H9 (cell line): ENCODE measurements at regions not wholly inside any gene's neighbourhood (a gene's known extent, or its start where the extent isn't known, plus 50 kb on each side); places are given as distances from the start of the nearest gene placed in this dataset.

Experiments
- DNase-seq: peaks from one replicate; pipeline ENCODE4 v3.0.0-alpha.2; 2017
- H2AFZ ChIP-seq: one replicate; pipeline ENCODE4 v1.6.1; 2013; ENCODE audit warnings: mild to moderate bottlenecking, low read length, control low read depth, moderate library complexity
- H2AK5ac ChIP-seq: 2 replicates; pipeline ENCODE4 v1.6.1; 2013; ENCODE audit warnings: low read length, control low read depth, mixed read lengths; ENCODE audit not compliant: insufficient read length
- H2BK120ac ChIP-seq: one replicate; pipeline ENCODE4 v1.6.1; 2013; ENCODE audit warnings: low read depth, mild to moderate bottlenecking, low read length, control low read depth, inconsistent platforms; ENCODE audit not compliant: poor library complexity, severe bottlenecking
- H2BK12ac ChIP-seq: 2 replicates; pipeline ENCODE4 v1.6.1; 2013; ENCODE audit warnings: low read length, control low read depth, mixed read lengths, low read depth; ENCODE audit not compliant: insufficient read length
- H2BK15ac ChIP-seq: 2 replicates; pipeline ENCODE4 v1.6.1; 2013; ENCODE audit warnings: low read depth, low read length, control low read depth
- H2BK20ac ChIP-seq: one replicate; pipeline ENCODE4 v1.6.1; 2013; ENCODE audit warnings: low read depth, mild to moderate bottlenecking, low read length, control low read depth, inconsistent platforms; ENCODE audit not compliant: poor library complexity, severe bottlenecking
- H2BK5ac ChIP-seq: 2 replicates; pipeline ENCODE4 v1.6.1; 2013; ENCODE audit warnings: low read length, control low read depth, mixed read lengths; ENCODE audit not compliant: insufficient read length
- H3K14ac ChIP-seq: 2 replicates; pipeline ENCODE4 v1.6.1; 2013; ENCODE audit warnings: low read length, control low read depth; ENCODE audit not compliant: insufficient read depth
- H3K18ac ChIP-seq: 2 replicates; pipeline ENCODE4 v1.6.1; 2013; ENCODE audit warnings: low read depth, mild to moderate bottlenecking, mixed read lengths, low read length, control low read depth; ENCODE audit not compliant: insufficient read length
- H3K23ac ChIP-seq: 2 replicates; pipeline ENCODE4 v1.6.1; 2013; ENCODE audit warnings: low read length, control low read depth, mixed read lengths, low read depth; ENCODE audit not compliant: insufficient read length
- H3K23me2 ChIP-seq: 2 replicates; pipeline ENCODE4 v1.6.1; 2013; ENCODE audit warnings: low read depth, mild to moderate bottlenecking, mixed read lengths, low read length, control low read depth; ENCODE audit not compliant: insufficient read length, poor library complexity, severe bottlenecking
- H3K27ac ChIP-seq: 2 replicates; pipeline ENCODE4 v1.5.1; 2013; ENCODE audit warnings: low read length, control low read depth, mixed read lengths, low read depth; ENCODE audit not compliant: insufficient read length
- H3K27me3 ChIP-seq: 2 replicates; pipeline ENCODE4 v1.6.1; 2013; ENCODE audit warnings: low read length, control low read depth, inconsistent platforms; ENCODE audit not compliant: insufficient read depth
- H3K4ac ChIP-seq: 2 replicates; pipeline ENCODE4 v1.6.1; 2013; ENCODE audit warnings: low read depth, mild to moderate bottlenecking, control low read depth, inconsistent platforms, low read length, moderate library complexity
- H3K4me1 ChIP-seq: 2 replicates; pipeline ENCODE4 v1.6.1; 2013; ENCODE audit warnings: low read length, control low read depth, inconsistent platforms; ENCODE audit not compliant: insufficient read depth
- H3K4me2 ChIP-seq: 2 replicates; pipeline ENCODE4 v1.6.1; 2013; ENCODE audit warnings: low read length, control low read depth, mixed read lengths; ENCODE audit not compliant: insufficient read length, insufficient read depth
- H3K56ac ChIP-seq: 2 replicates; pipeline ENCODE4 v1.6.1; 2013; ENCODE audit warnings: low read depth, mild to moderate bottlenecking, mixed read lengths, low read length, control low read depth; ENCODE audit not compliant: insufficient read length
- H3K79me1 ChIP-seq: 2 replicates; pipeline ENCODE4 v1.6.1; 2013; ENCODE audit warnings: low read depth, mild to moderate bottlenecking, moderate library complexity, low read length, control low read depth, inconsistent platforms; ENCODE audit not compliant: insufficient read depth, poor library complexity, severe bottlenecking
- H3K79me2 ChIP-seq: 2 replicates; pipeline ENCODE4 v1.6.1; 2013; ENCODE audit warnings: low read length, control low read depth, inconsistent platforms; ENCODE audit not compliant: insufficient read depth
- H3K9ac ChIP-seq: 2 replicates; pipeline ENCODE4 v1.6.1; 2013; ENCODE audit warnings: low read length, control low read depth, mixed read lengths; ENCODE audit not compliant: insufficient read length; ENCODE audit errors: extremely low read depth
- H3K9me3 ChIP-seq: one replicate; pipeline ENCODE4 v1.6.1; 2013; ENCODE audit warnings: low read depth, low read length, inconsistent platforms; ENCODE audit not compliant: control insufficient read depth
- H3T11ph ChIP-seq: one replicate; pipeline ENCODE4 v1.6.1; 2013; ENCODE audit warnings: mild to moderate bottlenecking, low read length, control low read depth, inconsistent platforms
- H4K20me1 ChIP-seq: one replicate; pipeline ENCODE4 v1.6.1; 2013; ENCODE audit not compliant: control insufficient read depth, insufficient read length, insufficient read depth
- H4K5ac ChIP-seq: 2 replicates; pipeline ENCODE4 v1.6.1; 2013; ENCODE audit warnings: low read depth, mild to moderate bottlenecking, mixed read lengths, low read length, control low read depth; ENCODE audit not compliant: insufficient read length
- H4K8ac ChIP-seq: replicated peaks from 2 replicates; pipeline ENCODE4 v1.6.1; 2013; ENCODE audit warnings: low read length, control low read depth, mixed read lengths, low read depth; ENCODE audit not compliant: insufficient read length
- H4K91ac ChIP-seq: 2 replicates; pipeline ENCODE4 v1.6.1; 2013; ENCODE audit warnings: low read depth, mild to moderate bottlenecking, moderate library complexity, mixed read lengths, low read length, control low read depth; ENCODE audit not compliant: insufficient read length
- H3K27ac Mint-ChIP-seq, 3 experiments: 2 replicates in 2 of 3; 3 replicates in 1 of 3; pipeline ENCODE4 v1.8.0; 2020 to 2021; ENCODE audit warnings: mixed read lengths in 3 of 3, mild to moderate bottlenecking in 1 of 3, moderate library complexity in 1 of 3
- H3K27me3 Mint-ChIP-seq: 2 replicates; pipeline ENCODE4 v1.8.0; 2021; ENCODE audit warnings: low read depth, mild to moderate bottlenecking, moderate library complexity, mixed read lengths
- H3K36me3 Mint-ChIP-seq, 3 experiments: 2 replicates in 2 of 3; 3 replicates in 1 of 3; pipeline ENCODE4 v1.8.0; 2020 to 2021; ENCODE audit warnings: low read depth in 3 of 3, mixed read lengths in 3 of 3; ENCODE audit not compliant: insufficient read depth in 1 of 3
- H3K4me1 Mint-ChIP-seq, 2 experiments: 2 replicates each; pipeline ENCODE4 v1.8.0; 2020; ENCODE audit warnings: mixed read lengths in 2 of 2
- H3K4me3 Mint-ChIP-seq, 2 experiments: 2 replicates in 1 of 2; 3 replicates in 1 of 2; pipeline ENCODE4 v1.8.0; 2020 to 2021; ENCODE audit warnings: mild to moderate bottlenecking in 2 of 2, mixed read lengths in 2 of 2, moderate library complexity in 1 of 2
- H3K9me3 Mint-ChIP-seq, 2 experiments: 2 replicates in 1 of 2; 3 replicates in 1 of 2; pipeline ENCODE4 v1.8.0; 2020; ENCODE audit warnings: mild to moderate bottlenecking in 2 of 2, mixed read lengths in 2 of 2, moderate library complexity in 1 of 2
- CTCF ChIP-seq: fragments of 200-600 bp; sonication (generic); conservative IDR thresholded peaks from 3 replicates; pipeline ENCODE4 v1.8.0; 2021; ENCODE audit warnings: antibody characterized with exemption, mild to moderate bottlenecking

GRCh38 chr1:219988818-219989217 is 57.5 kb downstream of the EPRS1 start:
- no peak overlapping the region for H4K91ac ChIP-seq
- H2BK20ac ChIP-seq = no peak overlapping the region
- H2BK5ac ChIP-seq = no peak overlapping the region
- no peak overlapping the region for H3K9ac ChIP-seq
- H2BK15ac ChIP-seq = no peak overlapping the region
- H3K4me3 Mint-ChIP-seq = no peak overlapping the region
- H3K4me2 ChIP-seq = no peak overlapping the region
- no peaks in the 10 kb centered on the region for H4K20me1 ChIP-seq
- no peak overlapping the region for H3K56ac ChIP-seq
- H3K79me2 ChIP-seq = no peaks in the 10 kb centered on the region
- peaks cover 18 to 38% (median 26%) of the 10 kb centered on the region in 3 experiments; a peak in 6 of 7 replicates for H3K36me3 Mint-ChIP-seq
- H3K27ac Mint-ChIP-seq = no peak overlapping the region; a peak in 1 of 7 replicates
- H3K4me1 Mint-ChIP-seq = no peaks in the 10 kb centered on the region
- TF ChIP-seq CTCF = no peak
- H3K79me1 ChIP-seq = no peaks in the 10 kb centered on the region
- no peak overlapping the region for H2BK12ac ChIP-seq
- H3K4me1 ChIP-seq = no peaks in the 10 kb centered on the region
- no peaks in the 10 kb centered on the region for H3K23me2 ChIP-seq
- no peak overlapping the region for H3K23ac ChIP-seq
- no peak overlapping the region for H3T11ph ChIP-seq
- H3K27me3 ChIP-seq = no peaks in the 10 kb centered on the region
- H3K27ac ChIP-seq = no peak overlapping the region
- no peak overlapping the region for H3K14ac ChIP-seq
- no peak overlapping the region for H2AK5ac ChIP-seq
- H3K9me3 Mint-ChIP-seq = no peaks in the 10 kb centered on the region
- H3K27me3 Mint-ChIP-seq = no peaks in the 10 kb centered on the region
- no peak overlapping the region for H3K4ac ChIP-seq
- H2BK120ac ChIP-seq = no peak overlapping the region
- H3K18ac ChIP-seq = no peak overlapping the region
- H4K5ac ChIP-seq = no peak overlapping the region
- no peak overlapping the region for H4K8ac ChIP-seq
- DNase-seq = no peak
- H3K9me3 ChIP-seq = no peaks in the 10 kb centered on the region
- H2AFZ ChIP-seq = no peak overlapping the region
